Fibroblast of lung (primary cell): ENCODE measurements at regions not wholly inside any gene's neighbourhood (a gene's known extent, or its start where the extent isn't known, plus 50 kb on each side); places are given as distances from the start of the nearest gene placed in this dataset.

Source experiments
- CTCF ChIP-seq, 2 donors: IDR thresholded peaks in 1 of 2; conservative IDR thresholded peaks in 1 of 2; 1 replicate in 1 of 2; 2 replicates in 1 of 2; pipeline ENCODE4 v1.5.1; 2011 to 2012; ENCODE audit warnings: low read length in 2 of 2, control low read depth in 1 of 2, inconsistent platforms in 1 of 2, low read depth in 1 of 2, mild to moderate bottlenecking in 1 of 2
- EZH2 ChIP-seq: IDR thresholded peaks from 2 replicates; pipeline ENCODE4 v1.5.1; 2012; ENCODE audit warnings: low read length, control low read depth, mild to moderate bottlenecking; ENCODE audit errors: missing control alignments

- TF ChIP-seq CTCF (conservative IDR thresholded peaks at IDR 0.05 in 1 of 2, IDR thresholded peaks at IDR 0.05 in 1 of 2; ENCODE audit: low read depth in 1 of 2, low read length in 2 of 2) (no peak), EZH2 (no peak)
Observed at GRCh38 chr22:27677905-27678458, 123.6 kb downstream of the MN1 start.
